CD4-positive, alpha-beta T cell treated with Interleukin-1 beta for 1 hour (primary cell): ENCODE measurements at regions not wholly inside any gene's neighbourhood (a gene's known extent, or its start where the extent isn't known, plus 50 kb on each side); places are given as distances from the start of the nearest gene placed in this dataset.

Experiments used
- DNase-seq, 2 donors: peaks; one replicate each; pipeline ENCODE4 v3.0.0-alpha.2; 2020 to 2022

GRCh38 chr10:71072823-71073210, 139.6 kb upstream of the UNC5B start:
- DNase-seq: no peak

DNA sequence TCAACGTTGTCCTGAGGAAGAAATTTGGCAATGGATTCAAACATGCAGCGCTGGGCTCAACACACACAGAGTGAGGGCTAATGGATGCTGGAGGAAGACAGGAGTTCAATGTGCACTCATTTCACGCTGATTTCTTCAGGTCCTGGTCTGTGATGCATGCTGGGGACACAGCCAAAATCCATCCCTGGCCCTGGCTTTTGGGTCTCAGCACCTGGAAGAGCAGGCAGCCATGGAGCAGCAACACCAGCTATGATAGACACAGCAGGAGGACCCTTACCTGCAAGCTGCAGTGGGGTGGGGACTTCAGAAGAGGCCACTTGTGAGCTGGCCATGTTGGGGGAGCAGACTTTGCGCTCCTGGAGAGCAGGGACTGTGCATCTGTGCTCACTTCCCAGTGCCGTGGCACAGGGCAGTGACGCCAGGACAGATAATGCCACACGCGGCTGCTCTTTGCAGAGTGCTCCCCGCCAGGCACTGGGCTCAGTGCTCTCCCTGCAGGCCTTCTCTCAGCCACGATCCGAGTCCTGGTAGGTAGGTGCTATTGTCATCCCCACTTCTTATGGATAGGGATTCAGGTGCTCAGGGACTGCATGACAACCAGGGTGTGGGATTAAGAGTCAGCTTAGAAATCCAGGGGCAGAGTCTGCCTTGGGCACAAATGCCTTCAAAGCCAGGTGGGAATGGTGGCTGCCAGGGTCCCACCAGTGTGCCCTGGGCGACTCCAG, 138.8 kb upstream of the UNC5B start:
- DNase-seq: no peak

DNA sequence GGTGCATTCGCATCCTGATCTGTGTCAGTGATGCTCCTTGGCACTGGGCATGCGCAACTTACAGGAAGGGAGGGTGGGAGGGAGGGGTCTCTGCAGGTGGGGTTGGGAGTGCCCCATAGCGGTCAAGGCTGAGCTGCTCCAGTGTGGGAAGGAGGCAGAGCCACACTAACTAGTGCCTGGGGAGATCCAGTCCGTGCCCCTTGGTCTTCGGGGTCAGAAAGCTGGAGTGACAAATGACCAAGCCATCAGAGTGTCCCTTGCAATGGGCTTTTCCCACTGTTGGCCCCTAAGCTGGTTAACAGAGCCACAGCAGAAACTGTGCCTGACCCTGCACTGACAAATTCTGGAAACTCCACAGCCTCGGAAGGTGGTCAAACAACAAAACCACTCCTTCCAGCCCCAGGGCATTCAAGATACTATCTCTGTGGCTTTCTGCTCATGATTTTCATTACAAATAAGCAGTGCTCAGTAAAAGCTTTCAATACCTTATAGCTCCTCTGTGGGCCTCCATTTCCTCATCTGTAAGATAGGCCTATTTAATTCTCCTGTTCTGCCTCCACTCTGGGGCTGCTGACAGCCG, 138.1 kb upstream of the UNC5B start:
- no peak for DNase-seq

GRCh38 chr10:71075086-71075758, 137.1 kb upstream of the UNC5B start:
- no peak for DNase-seq

- no peak for DNase-seq
Observed at GRCh38 chr10:71075759-71076472, 136.5 kb upstream of the UNC5B start.

- DNase-seq: no peak
Observed at GRCh38 chr10:71076473-71077142, 135.8 kb upstream of the UNC5B start.

DNA sequence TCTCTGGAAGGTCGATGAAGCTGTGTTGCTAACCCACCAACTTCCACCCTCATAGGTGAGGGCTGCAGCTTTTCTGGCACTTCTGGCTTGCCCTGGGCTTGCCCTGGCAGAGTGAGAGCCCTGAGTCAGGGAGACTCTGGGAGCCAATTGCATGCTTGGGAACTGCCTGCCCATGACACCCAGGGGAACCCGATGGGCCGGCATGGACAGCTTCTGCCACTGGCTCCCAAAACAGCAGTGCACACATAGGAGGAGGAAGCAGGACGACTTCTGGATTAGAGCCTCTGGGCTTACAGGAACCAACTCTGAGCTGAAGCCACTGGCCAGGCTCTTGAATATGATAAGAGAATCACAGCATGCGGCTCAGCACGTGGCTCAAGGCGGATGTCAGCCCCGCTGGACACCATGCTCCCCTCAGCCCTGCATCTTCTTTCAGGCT, 135.2 kb upstream of the UNC5B start:
- DNase-seq: no peak

GRCh38 chr10:71077796-71078453, 134.4 kb upstream of the UNC5B start:
- DNase-seq: no peak

DNA sequence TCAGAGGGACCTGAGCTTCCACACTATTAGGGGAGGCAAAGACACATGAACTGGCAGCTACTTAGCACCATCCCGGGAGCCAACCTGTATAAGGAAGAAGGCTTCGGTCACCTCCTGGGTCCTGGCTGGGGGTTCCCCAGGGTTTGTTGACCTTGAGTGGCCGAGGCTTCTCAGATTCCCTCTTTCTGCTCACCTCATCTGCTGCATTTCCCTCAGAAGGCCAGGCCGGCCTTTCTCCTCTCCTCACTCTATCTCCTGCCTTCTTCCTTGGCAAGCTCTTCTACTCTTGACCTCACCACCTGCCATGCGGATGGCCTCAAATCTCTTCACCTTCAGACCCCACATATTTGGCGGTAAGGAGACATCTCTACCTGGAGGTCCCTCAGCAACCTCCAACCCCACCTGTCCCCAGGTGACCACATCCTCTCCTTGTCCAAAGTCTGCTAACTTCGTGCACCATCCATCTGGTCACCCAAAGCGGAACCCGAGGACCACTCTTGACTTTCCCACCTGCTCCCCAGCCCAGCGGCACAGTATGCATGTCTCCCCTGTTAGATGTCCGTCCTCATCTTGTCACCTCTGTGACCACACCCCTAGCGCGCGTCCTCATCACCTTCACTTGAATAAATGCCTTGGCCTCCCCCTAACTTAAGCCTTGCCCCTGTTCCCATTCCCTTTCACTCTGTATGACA, 133.8 kb upstream of the UNC5B start:
- DNase-seq: no peak

GRCh38 chr10:71079761-71080380, 132.5 kb upstream of the UNC5B start:
- DNase-seq: no peak

DNA sequence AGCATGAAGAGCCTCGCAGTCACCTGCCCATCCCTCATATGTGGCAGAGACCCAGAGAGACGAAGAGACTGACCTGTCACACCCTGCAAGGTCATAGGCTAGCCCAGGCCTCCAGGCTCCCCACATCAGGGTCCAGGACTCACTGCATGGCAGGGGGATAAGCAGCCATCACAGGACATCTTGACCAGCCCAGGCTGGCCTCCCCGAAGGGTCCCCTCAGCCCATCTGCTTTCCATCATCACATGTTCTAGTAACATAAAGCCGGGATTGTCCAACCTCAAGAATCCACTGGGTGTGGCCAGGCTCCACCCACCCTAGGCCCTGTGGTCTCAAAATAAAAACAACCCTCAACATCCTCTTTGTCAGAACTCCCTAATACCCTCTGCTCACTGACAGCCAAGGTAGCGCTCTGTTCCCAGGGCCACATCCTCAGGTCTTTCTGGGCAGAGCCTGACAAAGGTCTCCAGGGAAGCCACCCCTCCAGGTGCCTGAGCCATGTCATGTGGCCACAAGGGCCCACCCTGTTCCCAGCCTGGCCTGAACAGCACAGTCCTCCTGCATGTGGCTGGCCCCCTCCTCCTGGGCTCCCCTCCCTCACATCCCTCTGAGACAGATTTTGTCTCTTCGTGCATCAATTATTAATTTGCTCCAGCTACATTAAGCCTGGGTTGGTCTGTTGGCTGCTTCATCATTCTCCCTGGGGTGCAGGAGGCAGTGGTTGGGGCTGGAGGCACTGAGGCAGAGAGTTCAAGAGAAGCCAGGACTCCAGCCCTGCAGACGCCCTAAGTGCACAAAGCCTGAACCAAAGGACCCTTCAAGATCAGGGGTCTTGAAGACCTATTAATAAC, 131.8 kb upstream of the UNC5B start:
- no peak for DNase-seq

DNA sequence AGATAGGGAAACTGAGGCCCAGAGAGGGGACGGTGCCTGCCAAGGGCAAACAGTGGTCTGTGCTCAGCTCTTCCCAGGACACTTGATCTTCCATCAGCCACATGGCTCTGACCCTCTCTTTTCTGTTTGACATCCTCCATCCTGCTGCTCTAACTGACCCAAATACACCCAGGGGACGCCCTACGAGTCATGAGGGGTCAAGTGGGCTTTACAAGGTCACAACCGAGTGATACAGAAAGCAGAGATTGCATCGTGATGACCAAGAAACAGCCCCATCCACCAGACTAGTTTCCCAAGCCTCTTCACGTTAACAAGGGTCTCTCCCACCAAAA, 131.2 kb upstream of the UNC5B start:
- no peak for DNase-seq

- no peak for DNase-seq
Observed at GRCh38 chr10:71081912-71082311, 130.5 kb upstream of the UNC5B start.

DNA sequence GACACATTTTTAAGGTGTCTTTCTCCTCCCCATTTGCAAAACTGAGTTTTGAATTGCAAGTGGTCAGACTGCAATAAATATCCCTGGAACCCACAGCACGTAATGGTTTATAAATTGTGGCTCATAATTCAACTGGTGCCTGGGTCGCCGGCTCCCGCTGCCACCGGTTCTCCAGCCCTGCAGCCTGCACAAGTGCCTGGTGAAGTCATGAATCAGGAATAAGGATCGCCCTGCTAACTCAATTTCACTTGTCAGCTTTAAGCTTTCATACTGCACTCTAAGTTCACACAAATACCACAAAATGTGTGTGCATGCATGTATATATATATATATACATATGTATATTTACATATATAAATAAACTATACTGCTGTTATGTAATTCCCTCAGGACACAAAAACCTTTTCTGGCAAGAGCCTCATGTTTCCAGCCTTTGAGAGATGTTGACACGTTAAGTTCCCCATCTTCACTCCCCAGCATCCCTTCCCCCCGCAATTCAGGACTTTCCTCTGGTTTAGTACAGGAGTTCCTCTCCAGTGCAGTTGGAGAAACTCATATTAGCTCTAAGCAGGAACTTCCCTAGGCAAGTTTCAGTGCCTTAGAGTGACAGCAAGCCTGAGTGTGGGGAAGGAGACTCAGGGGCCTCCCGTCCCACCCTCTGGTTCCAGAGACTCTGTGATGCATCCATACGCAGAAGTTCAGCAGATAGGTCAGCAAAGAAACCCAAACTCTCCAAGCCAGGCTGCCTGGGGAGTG, 129.2 kb upstream of the UNC5B start:
- DNase-seq: no peak

- DNase-seq: no peak
Observed at GRCh38 chr10:71083716-71083975, 128.7 kb upstream of the UNC5B start.

- DNase-seq: no peak
Observed at GRCh38 chr10:71084061-71084817, 128.1 kb upstream of the UNC5B start.

- DNase-seq: no peak
Observed at GRCh38 chr10:71084818-71085126, 127.6 kb upstream of the UNC5B start.

DNA sequence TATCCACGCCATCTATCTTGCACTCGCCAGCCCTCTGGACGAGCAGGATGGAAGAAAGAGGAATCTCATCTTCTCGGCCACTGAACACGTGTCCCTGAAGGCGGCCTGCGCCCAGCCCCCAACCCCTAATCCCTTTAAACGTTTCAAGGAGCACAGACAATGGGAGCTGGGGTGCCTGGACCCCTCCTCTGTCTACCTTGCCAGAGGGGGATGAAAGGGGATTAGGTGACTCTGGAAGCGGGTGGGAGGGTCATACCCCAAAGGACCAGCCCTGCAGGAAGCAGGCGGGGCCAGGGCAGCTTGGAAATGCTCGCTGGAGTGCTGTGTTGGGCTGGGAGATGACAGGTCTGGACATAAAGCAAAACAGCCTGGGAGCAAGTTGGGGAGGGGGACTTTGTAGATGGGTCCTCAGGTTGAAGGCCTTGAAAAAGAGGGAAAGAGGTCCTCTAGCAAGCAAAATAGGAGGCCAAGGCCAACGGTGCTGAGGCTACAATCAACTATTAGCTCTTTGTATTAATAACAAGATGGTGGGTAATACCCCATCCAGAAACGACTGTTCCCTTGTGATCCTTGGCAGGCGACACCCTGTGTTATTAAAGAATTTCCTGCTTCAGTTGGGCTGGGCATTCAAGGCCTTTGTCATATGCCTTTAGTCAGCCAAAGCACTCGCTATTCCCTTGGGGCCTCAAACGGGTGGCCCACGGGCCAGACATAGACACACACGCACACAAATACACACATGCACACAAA, 126.5 kb upstream of the UNC5B start:
- DNase-seq: no peak
